ENCODE measurements at regions not wholly inside any gene's neighbourhood (a gene's known extent, or its start where the extent isn't known, plus 50 kb on each side); places are given as distances from the start of the nearest gene placed in this dataset.

- ATAC-seq, result no peak
- H3K36me3 ChIP-seq, result no peaks in the 10 kb centered on the region
- in situ Hi-C loops (cut with MboI; ENCODE audit: low sequenced_read_pairs in 4 of 4), result no loop called here
- no peak overlapping the region for H3K4me3 ChIP-seq
- H3K27ac ChIP-seq, result no peak overlapping the region
- H3K4me1 ChIP-seq, result peaks cover 18 to 26% of the 10 kb centered on the region in 2 donors
- intact Hi-C loops (cut with DNase I; ENCODE audit: low total_unique reads), result no loop called here
- DNase-seq, result no peak
- no peaks in the 10 kb centered on the region for H3K9me3 ChIP-seq
- no peak for TF ChIP-seq POLR2A (IDR thresholded peaks at IDR 0.05)
- TF ChIP-seq, protein P1, sequence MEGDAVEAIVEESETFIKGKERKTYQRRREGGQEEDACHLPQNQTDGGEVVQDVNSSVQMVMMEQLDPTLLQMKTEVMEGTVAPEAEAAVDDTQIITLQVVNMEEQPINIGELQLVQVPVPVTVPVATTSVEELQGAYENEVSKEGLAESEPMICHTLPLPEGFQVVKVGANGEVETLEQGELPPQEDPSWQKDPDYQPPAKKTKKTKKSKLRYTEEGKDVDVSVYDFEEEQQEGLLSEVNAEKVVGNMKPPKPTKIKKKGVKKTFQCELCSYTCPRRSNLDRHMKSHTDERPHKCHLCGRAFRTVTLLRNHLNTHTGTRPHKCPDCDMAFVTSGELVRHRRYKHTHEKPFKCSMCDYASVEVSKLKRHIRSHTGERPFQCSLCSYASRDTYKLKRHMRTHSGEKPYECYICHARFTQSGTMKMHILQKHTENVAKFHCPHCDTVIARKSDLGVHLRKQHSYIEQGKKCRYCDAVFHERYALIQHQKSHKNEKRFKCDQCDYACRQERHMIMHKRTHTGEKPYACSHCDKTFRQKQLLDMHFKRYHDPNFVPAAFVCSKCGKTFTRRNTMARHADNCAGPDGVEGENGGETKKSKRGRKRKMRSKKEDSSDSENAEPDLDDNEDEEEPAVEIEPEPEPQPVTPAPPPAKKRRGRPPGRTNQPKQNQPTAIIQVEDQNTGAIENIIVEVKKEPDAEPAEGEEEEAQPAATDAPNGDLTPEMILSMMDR (IDR thresholded peaks at IDR 0.05 in 4 of 5, conservative IDR thresholded peaks at IDR 0.05 in 1 of 5), result no peak
- H3K27me3 ChIP-seq, result no peaks in the 10 kb centered on the region
These were observed 78.3 kb upstream of the ARHGAP32 start for GRCh38 chr11:129270446-129270845.

- Histone ChIP-seq H3K4me3 (no peak overlapping the region), H3K36me3 (no peaks in the 10 kb centered on the region), H3K27ac (no peak overlapping the region), H3K4me1 (peaks cover 3 to 5% of the 10 kb centered on the region in 2 donors), H3K27me3 (no peaks in the 10 kb centered on the region), H3K9me3 (no peaks in the 10 kb centered on the region)
- no peak for TF ChIP-seq POLR2A (IDR thresholded peaks at IDR 0.05)
- TF ChIP-seq, protein P1 (IDR thresholded peaks at IDR 0.05 in 4 of 5, conservative IDR thresholded peaks at IDR 0.05 in 1 of 5), result no peak
- in situ Hi-C loops (cut with MboI; ENCODE audit: low sequenced_read_pairs in 4 of 4) (no loop called here), intact Hi-C loops (cut with DNase I; ENCODE audit: low total_unique reads) (no loop called here)
- ATAC-seq (no peak), DNase-seq (no peak)
These were observed 76.2 kb upstream of the ARHGAP32 start for GRCh38 chr11:129268371-129268770.

GRCh38 chr11:129267716-129268115 is 75.6 kb upstream of the ARHGAP32 start:
- intact Hi-C loops (cut with DNase I; ENCODE audit: low total_unique reads) (no loop called here), in situ Hi-C loops (cut with MboI; ENCODE audit: low sequenced_read_pairs in 4 of 4) (no loop called here)
- H3K27me3 ChIP-seq, result no peaks in the 10 kb centered on the region
- no peaks in the 10 kb centered on the region for H3K4me1 ChIP-seq
- no peak overlapping the region for H3K27ac ChIP-seq
- H3K36me3 ChIP-seq, result no peaks in the 10 kb centered on the region
- no peak overlapping the region for H3K4me3 ChIP-seq
- no peak for DNase-seq
- H3K9me3 ChIP-seq, result no peaks in the 10 kb centered on the region
- no peak for TF ChIP-seq POLR2A (IDR thresholded peaks at IDR 0.05)
- TF ChIP-seq, protein P1 (IDR thresholded peaks at IDR 0.05 in 4 of 5, conservative IDR thresholded peaks at IDR 0.05 in 1 of 5), result no peak
- ATAC-seq, result no peak

- Histone ChIP-seq H3K9me3 (no peaks in the 10 kb centered on the region), H3K4me1 (no peaks in the 10 kb centered on the region), H3K4me3 (no peak overlapping the region), H3K27me3 (no peaks in the 10 kb centered on the region), H3K27ac (no peak overlapping the region), H3K36me3 (no peaks in the 10 kb centered on the region)
- ATAC-seq, result no peak
- no peak for DNase-seq
- TF ChIP-seq, protein P1 (IDR thresholded peaks at IDR 0.05 in 4 of 5, conservative IDR thresholded peaks at IDR 0.05 in 1 of 5), result no peak
- no peak for TF ChIP-seq POLR2A (IDR thresholded peaks at IDR 0.05)
- in situ Hi-C loops (cut with MboI; ENCODE audit: low sequenced_read_pairs in 4 of 4) (no loop called here), intact Hi-C loops (cut with DNase I; ENCODE audit: low total_unique reads) (no loop called here)
These were observed 74.4 kb upstream of the ARHGAP32 start for GRCh38 chr11:129266536-129266935.

DNA sequence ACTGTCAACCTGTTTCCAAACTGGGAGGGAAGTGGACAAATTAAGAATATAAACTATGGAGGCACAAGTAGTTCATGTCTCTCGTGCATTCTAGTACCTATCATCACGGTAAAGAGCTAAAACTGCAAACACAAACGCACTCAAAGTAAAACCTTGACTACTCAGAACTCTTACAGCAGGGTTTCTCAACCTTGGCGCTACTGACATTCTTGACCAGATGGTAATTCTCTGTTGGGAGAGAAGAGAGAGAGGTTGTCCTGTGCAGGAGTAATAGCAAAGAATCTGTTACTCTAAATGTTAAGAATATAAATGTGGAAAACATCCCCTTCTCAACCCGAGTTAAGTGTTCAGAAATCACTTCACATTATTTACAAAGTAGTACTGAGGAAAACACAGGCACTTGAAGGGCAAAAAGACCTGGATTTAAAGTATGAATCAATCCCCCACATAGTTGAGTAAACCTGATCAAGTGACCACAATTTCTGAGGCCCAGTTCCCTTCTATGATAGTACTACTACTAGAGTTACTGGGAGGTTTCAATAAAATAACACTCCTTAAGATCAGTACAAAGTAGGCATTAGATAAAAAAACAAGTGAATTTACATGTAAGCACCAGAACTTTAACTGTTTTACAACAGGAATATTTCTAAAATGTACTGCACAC is 73.1 kb upstream of the ARHGAP32 start:
- no peak for ATAC-seq
- H3K4me1 ChIP-seq, result no peaks in the 10 kb centered on the region
- intact Hi-C loops (cut with DNase I; ENCODE audit: low total_unique reads) (no loop called here), in situ Hi-C loops (cut with MboI; ENCODE audit: low sequenced_read_pairs in 4 of 4) (no loop called here)
- no peaks in the 10 kb centered on the region for H3K9me3 ChIP-seq
- H3K36me3 ChIP-seq, result no peaks in the 10 kb centered on the region
- no peak overlapping the region for H3K27ac ChIP-seq
- DNase-seq, result no peak
- TF ChIP-seq, protein P1 (IDR thresholded peaks at IDR 0.05 in 4 of 5, conservative IDR thresholded peaks at IDR 0.05 in 1 of 5), result no peak
- no peak for TF ChIP-seq POLR2A (IDR thresholded peaks at IDR 0.05)
- H3K4me3 ChIP-seq, result no peak overlapping the region
- no peaks in the 10 kb centered on the region for H3K27me3 ChIP-seq

All from gastrocnemius medialis (tissue), 4 donors.